NCI-H1417 (cell line): ENCODE measurements at regions not wholly inside any gene's neighbourhood (a gene's known extent, or its start where the extent isn't known, plus 50 kb on each side); places are given as distances from the start of the nearest gene placed in this dataset.
"Not testable (repeated sequence)": the region's sequence is repeated elsewhere in the genome, so short reads cannot be mapped to it uniquely, and the experiment has no call there.

Experiments used
- DNase-seq, 3 experiments: peaks; one replicate each; lab custom pipeline; 2025; lab: John Stamatoyannopoulos, UW

DNA sequence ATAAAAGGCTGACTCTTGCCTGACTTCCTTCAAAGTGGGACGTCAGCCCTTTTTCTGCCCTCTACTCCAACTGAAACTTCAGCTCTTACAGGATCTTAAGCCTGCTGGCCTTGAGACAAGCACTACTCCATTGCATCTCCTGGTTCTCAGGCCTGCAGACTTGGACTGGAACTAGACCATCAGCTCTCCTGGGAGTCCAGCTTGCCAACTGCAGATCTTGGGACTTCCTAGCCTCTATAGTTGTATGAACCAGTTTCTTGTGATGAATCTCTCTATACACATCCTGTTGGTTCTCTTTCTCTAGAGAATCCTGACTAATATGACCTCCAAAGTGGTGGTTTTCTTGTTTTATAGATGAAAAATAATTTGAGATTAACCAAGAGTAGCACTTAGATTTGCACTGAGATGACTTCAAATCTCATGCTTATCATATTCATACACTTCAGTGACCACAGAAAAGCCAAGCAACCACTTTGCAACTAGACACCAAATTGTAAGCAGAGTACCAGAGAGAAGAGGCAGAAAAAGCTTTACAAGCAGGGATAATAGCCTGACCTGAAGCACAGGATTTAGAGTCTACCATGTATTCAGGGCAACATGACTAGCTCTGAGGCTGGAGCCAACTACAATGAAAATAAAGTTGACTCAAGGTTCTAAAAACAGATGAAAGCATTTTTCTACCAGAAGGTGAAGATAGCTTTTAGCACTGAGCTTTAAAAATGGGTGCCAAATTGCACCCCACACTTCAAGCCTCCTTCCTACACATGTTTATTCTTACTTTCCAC is 661.3 kb upstream of the USP24 start:
- DNase-seq = peak in 1 of 3 experiments; percentile 73

DNA sequence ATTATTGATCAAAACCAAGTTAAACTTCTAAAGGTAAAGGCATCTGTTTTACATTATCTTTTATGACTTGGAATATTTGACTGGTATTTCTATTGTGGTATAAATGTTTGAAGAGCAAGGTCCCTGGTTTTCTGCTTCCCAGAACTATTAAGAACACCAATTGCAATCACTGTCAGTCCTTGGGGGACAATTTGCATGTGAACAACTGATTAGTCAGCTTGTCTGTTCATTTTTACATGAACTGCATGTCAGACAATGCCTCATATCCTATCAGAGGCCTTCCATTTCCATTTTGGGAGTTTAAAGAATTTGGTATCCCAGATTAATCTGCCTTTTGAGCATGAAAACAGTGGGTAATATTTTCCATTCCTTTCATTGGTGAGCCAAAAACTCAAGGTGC is 654.9 kb upstream of the USP24 start:
- DNase-seq = peak in 1 of 3 experiments; percentile 3

DNA sequence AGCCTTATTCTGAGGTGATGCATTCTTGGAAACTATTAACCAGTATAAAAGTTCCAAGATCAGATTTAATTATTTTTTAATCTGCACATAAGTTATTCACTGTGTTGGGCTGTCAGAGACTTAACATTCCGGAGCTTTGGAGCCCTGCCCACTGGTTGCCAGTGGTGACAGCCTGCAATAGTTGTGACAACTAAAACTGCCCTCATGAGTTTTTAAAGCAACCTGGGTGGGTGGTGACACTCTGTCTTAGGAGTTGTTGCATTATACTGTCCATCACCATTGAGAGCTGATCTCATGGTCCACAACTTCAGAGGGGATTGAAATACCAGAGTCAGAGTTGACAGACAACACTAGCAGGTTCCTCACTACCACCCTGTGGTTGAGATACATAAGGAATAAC is 653.9 kb upstream of the USP24 start:
- peak in 2 of 3 experiments; percentile 26 to 77 for DNase-seq

DNA sequence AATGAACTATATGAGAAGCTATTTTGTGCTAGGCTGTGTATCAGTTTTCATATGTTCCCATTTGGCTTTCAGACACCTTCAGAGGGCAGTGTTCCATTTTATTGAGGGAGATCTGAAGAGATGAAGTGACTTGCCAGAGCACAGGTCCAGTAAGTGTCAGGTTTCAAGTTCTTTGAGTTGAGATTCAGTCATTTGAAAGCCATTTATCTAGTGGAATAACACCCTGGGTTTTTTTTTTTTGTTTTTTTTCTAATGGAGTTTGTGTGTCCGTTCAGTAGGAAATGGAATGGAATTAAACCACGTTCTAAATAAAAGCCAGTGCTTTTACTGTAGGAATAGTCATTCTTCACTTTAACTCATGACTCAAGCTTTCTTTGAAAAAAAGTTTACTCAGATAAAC is 652.9 kb upstream of the USP24 start:
- DNase-seq = peak in 2 of 3 experiments; percentile 12 to 75

DNA sequence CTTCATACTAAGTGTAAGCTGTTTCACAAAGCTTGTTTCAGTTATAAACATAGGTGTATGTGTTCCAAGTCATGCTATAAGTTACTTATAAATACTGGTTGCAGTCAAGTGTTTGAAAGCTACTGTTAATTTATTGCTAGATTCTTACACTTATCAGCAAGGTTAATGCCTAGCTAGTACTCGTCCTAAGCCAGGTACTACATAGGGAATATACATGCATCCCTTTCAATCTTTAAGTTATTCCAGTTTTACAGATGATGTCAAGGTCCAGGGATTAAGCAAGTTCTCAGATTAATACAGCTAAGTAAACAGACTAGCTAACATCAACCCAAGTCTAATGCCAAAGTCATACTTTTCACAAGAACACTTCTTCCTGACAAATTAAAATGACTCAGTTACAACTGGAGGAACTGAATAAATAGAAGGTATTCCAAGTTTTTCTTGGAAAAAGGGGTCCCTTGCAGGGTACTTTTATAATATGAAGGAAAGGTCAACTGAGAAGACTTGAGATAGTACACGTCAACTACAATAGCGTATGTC is 652.2 kb upstream of the USP24 start:
- DNase-seq = no peak

DNA sequence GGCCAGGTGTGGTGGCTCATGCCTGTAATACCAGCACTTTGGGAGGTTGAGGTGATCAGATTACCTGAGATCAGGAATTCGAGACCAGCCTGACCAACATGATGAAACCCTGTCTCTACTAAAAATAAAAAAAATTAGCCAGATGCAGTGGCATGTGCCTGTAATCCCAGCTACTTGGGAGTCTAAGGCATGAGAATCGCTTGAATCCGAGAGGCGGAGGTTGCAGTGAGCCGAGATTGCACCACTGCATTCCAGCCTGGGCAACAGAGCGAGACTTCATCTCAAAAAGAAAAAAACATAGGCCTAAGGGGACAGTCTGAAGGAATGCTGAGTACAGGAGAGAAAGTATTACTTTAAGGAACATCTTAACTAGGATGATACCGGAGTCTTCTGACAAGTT is 650.6 kb upstream of the USP24 start:
- DNase-seq = not testable (repeated sequence)

DNA sequence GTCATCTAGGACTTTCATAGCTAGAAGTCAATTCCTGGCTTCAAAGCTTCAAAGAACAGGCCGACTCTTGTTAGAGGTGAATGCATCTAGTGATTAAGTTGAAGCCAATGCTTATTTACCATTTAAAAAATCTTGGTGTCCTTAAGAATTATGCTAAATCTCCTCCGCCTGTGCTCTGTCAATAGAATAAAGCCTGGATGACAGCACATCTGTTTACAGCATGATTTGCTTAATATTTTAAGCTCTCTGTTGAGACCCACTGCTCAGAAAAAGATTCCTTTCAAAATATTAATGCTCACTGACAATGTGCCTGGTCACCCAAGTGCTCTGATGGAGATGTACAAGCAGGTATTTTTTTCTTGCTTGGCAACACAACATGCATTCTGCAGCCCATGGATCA is 649.1 kb upstream of the USP24 start:
- no peak for DNase-seq

DNA sequence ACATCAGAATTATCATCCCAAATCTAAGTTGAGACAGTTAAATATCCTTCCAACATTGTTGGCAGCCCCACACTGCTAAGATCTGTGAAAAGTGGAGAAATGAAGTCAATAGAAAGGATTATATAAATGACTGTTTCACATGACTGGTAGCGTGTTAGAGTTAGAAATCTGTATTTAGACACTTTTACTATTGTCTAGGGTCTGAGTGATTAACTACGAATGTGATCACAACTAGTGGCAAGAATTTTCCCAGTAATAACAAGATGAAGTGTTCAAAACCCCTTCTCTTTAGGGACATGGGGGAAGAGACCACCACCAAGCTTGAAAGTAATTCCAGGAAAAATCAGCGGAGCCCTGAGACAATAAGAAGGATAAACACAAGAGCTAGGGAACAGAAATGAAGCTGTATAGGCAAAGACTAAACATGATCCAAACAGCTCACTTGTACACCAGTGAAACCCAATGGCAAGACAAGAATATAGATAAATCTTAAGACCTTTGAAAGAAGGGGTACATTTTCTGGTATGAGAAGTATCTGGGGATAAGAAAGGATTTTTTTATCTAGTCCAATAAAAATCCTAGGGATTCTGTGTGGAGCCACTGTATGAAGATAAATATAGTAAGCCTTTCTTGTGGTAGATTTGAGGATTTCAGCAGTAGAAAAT is 646.6 kb upstream of the USP24 start:
- no peak for DNase-seq

DNA sequence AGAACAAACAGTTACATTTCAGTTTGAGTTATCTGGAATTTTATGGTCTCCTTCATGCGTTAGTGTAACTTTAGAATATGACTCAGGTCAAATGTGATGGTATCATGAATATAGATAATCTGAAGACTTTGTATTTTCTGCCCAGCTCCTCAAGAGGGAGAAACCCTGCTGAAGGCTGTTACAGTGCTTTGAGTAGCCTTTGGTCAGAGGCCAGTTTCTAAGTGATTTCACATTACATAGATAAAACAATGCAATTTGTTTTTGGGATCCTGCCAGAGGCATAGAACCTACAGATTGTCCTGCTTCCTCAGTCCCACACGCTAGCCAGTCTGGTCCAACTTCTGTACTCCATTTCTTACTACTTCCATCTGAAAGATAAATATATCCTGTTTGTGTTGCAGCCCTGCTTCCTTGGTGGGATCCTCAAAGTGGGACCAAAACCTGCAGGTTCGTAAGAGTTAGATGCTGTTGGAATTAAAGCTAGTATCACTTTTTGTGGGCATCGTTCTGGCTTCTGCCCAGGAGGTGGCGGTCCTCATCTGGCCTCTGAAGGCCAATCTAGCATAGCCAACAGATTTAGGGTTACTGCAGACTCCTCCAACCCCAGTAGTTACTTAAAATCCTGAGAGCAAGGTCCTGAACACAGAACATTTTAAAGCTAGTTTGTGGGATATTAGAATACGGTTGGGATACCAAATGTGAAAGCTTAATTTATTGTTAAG is 645.8 kb upstream of the USP24 start:
- DNase-seq = peak in 1 of 3 experiments; percentile 2

DNA sequence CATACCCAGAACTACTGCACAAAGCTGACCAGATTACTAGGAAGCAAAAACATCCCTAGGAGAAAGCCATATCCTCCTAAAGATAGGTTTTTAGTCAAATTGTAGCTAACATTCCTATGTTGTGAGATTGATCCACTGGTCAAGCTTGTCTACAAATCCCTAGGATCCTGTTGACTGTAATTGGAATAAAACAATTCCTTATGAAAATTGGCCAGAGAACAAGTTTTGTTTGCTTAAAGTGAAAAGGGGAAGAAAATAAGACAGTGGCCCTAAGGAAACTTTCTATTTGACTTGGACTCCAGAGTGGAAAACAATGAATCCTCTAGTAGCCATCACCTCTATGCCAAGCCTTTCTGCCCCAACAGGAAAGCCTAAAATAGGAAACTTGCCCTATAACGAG is 645.2 kb upstream of the USP24 start:
- no peak for DNase-seq

DNA sequence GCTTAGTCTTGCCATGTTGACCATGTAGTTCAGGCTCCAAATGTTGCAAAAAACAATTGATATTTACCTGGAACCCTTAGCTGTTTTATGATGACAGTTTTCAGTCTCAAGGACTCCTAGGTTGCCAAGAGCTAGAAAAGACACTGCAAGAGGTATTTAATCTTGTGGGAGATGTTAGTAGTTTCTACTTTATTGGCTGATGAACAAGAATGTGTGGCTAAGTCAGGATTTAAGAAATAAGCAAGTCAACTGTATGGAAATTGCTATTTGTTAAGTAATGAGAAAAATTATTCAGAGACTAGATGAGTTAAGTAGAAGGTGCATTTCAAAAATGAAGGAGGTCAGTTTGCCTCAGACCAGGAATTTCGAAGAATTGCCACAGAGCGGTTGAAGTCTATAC is 639.7 kb upstream of the USP24 start:
- DNase-seq = no peak

DNA sequence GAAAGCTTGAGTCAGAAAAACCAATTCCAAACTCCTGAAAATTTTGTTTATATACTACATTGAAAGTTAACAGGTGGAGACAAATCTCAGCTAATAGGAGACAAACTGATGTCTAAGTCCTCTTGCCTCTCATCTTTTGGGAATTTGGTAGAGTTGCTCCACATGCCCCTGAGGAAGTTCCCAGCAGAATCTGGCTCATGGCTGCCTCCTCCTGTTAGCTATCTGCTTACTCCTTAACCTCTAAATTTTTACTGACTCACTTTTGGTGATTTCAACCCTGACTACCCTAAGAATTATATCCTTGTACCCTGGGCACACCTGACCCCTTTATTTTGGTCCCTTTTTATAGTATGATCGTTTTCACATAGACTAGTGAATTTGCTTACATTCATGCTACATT is 633.7 kb upstream of the USP24 start:
- no peak for DNase-seq

DNA sequence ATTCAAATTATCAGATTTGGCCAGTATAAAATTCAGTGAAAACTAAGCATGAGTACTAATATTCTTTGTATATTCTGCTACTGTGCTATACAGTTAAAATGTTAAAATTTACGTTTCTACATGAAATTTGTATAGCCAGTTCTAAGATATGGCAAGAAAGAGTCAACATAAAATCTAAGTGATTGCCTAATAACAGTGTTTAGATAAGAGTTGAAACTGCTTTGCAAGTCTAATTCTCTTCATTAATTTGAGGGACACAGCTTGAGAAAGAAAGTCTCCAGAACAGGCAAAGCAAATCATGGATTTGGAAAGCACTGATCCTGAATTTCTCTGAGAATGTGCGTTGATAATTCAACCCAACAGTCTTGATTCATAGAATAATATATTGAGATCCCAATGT is 630.9 kb upstream of the USP24 start:
- DNase-seq = no peak

DNA sequence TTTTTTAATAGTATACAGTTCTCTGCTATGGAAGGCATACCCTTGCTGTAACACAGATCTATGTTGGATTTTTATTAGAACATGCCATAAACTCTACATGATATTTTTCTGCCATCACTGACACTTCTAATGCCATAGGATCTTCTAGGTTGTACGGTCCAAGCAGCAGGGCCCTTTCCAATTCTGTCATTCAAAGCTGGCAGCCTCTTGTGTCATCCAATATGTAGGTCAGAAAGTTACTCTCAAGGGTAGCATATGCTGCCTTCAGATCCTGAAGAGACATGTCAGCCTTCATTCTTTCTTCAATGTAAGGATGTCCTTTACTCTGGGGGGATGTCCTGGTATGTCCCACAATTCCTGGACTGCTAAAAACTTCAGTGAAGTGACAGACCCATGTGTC is 629.2 kb upstream of the USP24 start:
- DNase-seq = no peak

DNA sequence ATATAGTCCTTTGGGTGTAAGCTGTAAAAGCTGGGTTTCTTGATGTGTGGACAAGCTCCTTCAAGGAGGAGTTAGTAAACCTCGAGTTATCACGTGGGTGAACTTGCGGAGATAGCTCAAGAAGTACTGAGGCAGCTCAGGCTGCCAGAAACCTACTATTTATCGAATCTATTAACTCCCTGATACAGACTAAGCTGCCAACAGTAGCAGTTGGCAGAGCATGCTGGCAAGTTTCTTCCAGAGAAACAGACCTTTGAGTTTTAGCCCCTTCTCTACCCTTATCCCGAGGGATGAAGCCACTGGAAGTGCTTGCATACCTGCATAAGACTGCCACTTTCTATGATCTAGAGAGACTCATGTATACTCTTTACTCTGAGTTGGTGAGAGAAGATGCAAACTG is 624.5 kb upstream of the USP24 start:
- DNase-seq = no peak

DNA sequence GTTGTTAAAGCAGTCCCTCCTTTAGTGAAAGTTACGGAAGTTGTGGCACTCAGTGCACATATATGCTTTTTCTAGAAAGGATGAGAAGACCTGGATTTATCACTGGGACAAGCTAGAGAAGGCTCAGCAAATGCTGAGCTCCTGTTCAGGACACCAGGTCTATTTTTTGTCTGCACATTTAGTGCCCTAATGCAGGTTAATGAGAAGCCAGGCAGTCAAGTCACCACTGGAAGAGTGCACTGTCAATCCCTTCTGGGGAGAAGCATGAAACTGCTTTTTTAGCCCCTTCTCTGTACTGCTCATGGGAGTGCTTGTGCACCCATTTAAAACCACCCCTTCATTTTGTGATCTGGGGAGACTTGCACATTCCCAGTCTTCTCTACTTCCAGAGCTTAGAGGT is 624.1 kb upstream of the USP24 start:
- no peak for DNase-seq

DNA sequence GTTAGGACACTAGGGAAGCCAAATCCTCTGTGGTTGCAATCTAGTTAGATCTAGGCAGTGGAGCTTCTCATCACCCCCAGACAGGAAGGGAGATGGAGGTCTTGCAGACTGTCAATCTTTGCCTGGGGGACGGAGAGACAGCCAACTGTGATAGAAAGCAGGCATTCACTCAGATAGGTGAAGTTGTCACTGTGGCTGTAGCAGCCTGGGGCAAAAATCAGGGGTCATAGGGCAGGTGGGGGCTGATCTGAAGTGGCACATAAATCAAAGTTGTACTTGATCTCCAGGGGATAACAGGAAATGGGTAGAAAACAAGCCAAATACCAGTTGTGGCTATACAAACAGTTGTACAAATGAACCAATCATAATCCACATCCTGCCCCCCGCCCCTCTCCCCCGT is 620.9 kb upstream of the USP24 start:
- DNase-seq = peak in 1 of 3 experiments; percentile 54

DNA sequence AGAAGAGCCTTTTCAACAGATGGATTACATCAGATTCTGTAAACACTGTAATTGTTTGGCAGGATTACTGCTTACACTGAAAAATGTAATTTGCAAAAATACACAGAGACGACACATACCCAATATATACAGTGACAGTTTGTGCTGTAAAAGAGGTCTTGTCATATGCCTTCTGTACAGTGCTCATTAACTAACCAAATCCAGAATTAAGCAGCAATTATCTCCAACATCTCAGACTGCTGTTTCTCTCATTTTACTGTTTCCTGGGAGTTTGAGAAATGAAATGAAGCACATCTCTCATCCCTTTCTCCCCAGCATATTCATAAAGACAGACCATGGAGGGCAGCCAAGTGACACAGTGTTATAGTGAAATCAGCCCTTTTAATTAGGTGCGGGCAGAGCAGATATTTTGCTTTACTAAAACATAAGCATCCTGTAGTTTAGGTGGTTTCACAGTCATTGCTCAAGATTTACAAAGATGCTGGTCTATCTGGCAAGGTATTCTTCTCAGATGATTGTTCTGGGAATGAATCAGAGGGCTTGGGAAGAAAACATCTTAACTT is 618.4 kb upstream of the USP24 start:
- DNase-seq = no peak

DNA sequence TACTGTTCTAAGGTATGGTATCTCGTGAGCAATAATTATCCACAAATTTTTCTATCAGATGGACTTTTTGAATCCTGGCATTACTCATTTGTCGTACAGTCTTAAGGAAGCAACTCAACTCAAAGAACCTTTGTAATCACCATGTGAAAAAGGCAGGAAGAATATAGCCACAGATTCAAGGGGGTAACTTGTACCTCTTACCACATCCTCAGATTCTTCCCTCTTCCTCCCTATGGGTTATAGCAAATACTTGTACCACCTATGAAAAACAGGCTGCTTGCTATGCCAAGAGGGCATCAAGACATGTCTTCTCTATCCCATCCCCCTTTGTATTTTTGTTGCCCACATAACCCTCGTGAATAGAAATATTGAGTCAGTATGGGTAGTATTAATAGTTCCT is 616.6 kb upstream of the USP24 start:
- DNase-seq = no peak

DNA sequence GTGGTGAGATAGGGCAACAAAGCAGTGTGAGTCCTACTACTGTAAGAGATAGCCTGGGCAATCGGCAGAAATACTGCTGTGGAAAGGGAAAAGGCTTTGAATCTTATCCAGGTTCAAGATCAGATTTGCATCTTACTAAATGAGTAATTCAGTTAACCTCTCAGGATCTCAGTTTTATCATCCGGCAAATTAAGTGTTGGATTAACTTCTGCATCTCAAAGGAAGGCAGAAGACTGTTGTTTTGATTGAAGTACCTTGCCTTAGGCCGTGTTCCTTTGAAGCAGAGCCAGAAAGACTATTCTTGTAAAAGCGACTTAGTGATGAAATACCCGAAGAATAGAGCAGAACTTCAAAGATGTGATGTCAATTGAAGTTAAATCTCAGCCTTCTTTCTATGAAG is 612.9 kb upstream of the USP24 start:
- DNase-seq = no peak

DNA sequence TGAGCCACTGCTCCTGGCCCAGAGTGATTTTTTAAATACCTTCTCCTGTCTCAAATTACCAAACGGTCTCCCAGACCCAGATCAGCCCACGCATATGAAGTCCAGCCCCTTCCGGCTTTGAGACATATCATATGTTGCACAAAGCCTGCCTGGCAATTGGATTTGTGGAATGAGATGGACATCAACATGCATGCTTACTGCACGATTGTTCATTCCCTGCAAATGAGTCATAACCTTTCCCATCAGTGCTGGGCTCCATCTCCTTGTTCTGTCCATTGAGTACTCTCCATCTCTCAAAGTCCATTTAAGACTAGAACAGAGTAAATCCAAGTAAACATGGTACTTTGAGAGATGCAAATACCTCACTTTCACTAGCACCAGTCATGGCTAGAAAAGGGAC is 612.2 kb upstream of the USP24 start:
- DNase-seq = no peak

DNA sequence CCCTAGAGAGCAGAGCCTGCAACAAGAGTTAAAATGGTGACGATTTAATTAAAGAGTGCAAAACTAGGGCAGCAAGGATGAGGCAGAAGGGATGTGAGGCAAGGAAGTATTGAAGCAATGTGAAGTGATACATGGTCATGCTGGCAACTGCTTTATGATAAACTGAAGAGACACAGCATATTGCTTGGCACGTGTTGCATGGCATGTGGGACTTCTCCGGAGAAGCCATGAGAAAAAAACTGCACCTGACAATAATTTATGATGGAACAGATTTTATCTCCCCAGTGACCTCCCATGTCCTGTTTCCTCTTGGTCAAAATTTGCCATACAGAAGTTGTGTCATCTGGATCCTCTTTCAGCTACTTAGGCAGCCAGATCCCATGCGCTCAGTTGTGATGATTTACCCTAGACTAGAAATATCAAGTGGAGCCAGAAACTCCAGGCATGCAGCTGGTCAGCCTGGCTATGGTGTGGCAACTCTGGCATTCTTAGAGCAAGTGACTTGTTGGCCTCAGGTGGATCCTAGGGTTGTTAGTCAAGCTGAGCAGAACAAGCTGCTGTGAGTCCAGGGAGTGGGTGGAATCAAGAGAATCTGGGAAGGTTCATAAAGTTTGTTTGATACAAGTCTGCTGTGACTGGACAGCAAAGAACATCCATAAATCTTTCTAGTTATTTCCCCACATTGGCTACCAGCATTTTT is 611.4 kb upstream of the USP24 start:
- DNase-seq = no peak
